ENCODE measurements at regions not wholly inside any gene's neighbourhood (a gene's known extent, or its start where the extent isn't known, plus 50 kb on each side); places are given as distances from the start of the nearest gene placed in this dataset.

GRCh38 chr5:161036296-161036695 lies 184.3 kb upstream of the ATP10B start:
- TF ChIP-seq MXI1 (IDR thresholded peaks at IDR 0.05; ENCODE audit: low read depth, low read length) (no peak), CTCF (IDR thresholded peaks at IDR 0.05 in 2 of 3, conservative IDR thresholded peaks at IDR 0.05 in 1 of 3; ENCODE audit: control insufficient read depth in 2 of 3, extremely low read depth in 1 of 3, insufficient read depth in 1 of 3, low read depth in 3 of 3, low read length in 3 of 3) (no peak), CHD1 (IDR thresholded peaks at IDR 0.05; ENCODE audit: low read depth, low read length) (no peak), ETV6 (conservative IDR thresholded peaks at IDR 0.05 in 1 of 2, IDR thresholded peaks at IDR 0.05 in 1 of 2; ENCODE audit: borderline replicate concordance in 1 of 2, low read depth in 1 of 2) (no peak), SMC3 (IDR thresholded peaks at IDR 0.05; ENCODE audit: borderline replicate concordance, low read length) (no peak), GABPA (IDR thresholded peaks at IDR 0.05; ENCODE audit: low read depth) (no peak)

All from GM12878 (cell line).